ENCODE measurements at regions not wholly inside any gene's neighbourhood (a gene's known extent, or its start where the extent isn't known, plus 50 kb on each side); places are given as distances from the start of the nearest gene placed in this dataset.

DNA sequence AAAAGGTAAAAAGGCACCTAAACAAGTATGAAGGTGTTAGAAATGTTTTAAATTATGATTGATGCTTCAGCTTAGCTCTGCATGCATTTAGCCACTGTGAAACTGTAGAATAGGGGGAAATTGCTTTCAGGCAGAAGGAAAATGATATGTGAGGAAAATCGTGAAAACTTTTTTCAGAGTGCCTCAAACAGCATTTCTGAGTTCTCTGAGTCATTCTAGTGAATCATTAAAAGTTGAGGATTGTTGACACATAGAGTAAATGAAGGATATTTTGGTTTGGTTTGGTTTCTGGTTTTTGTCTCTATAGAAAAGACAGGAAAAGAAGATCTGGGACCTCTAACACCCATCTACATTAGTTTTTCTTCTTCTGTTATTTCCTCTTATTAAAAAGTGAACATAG is 332.5 kb upstream of the TRAM1L1 start:
- Histone ChIP-seq H3K9ac (no peak overlapping the region), H3K36me3 (replicated peaks in 1 of 2; ENCODE audit: control insufficient read depth in 1 of 2, insufficient read depth in 2 of 2, low read length in 1 of 2) (no peaks in the 10 kb centered on the region), H3K4me3 (ENCODE audit: low read depth in 2 of 2, low read length in 1 of 2) (no peak overlapping the region), H3K4me2 (no peak overlapping the region), H3K9me3 (no peaks in the 10 kb centered on the region), H2AFZ (ENCODE audit: low read depth) (no peak overlapping the region), H3K9me2 (no peaks in the 10 kb centered on the region), H4K20me1 (ENCODE audit: insufficient read depth) (no peaks in the 10 kb centered on the region), H3K79me2 (ENCODE audit: insufficient read depth) (no peaks in the 10 kb centered on the region), H3K27me3 (ENCODE audit: insufficient read depth) (no peaks in the 10 kb centered on the region), H3K4me1 (ENCODE audit: control insufficient read depth in 1 of 2, insufficient read depth in 2 of 2, low read depth in 1 of 2, low read length in 1 of 2) (no peaks in the 10 kb centered on the region), H3F3A (replicated peaks; ENCODE audit: insufficient read depth) (no peaks in the 10 kb centered on the region), H3K27ac (ENCODE audit: low read depth in 2 of 2, low read length in 1 of 2) (no peak overlapping the region)
- no peak for TF ChIP-seq MXI1 (IDR thresholded peaks at IDR 0.05; ENCODE audit: low read depth, low read length)
- TF ChIP-seq, protein P1, sequence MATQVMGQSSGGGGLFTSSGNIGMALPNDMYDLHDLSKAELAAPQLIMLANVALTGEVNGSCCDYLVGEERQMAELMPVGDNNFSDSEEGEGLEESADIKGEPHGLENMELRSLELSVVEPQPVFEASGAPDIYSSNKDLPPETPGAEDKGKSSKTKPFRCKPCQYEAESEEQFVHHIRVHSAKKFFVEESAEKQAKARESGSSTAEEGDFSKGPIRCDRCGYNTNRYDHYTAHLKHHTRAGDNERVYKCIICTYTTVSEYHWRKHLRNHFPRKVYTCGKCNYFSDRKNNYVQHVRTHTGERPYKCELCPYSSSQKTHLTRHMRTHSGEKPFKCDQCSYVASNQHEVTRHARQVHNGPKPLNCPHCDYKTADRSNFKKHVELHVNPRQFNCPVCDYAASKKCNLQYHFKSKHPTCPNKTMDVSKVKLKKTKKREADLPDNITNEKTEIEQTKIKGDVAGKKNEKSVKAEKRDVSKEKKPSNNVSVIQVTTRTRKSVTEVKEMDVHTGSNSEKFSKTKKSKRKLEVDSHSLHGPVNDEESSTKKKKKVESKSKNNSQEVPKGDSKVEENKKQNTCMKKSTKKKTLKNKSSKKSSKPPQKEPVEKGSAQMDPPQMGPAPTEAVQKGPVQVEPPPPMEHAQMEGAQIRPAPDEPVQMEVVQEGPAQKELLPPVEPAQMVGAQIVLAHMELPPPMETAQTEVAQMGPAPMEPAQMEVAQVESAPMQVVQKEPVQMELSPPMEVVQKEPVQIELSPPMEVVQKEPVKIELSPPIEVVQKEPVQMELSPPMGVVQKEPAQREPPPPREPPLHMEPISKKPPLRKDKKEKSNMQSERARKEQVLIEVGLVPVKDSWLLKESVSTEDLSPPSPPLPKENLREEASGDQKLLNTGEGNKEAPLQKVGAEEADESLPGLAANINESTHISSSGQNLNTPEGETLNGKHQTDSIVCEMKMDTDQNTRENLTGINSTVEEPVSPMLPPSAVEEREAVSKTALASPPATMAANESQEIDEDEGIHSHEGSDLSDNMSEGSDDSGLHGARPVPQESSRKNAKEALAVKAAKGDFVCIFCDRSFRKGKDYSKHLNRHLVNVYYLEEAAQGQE (IDR thresholded peaks at IDR 0.05; ENCODE audit: low read depth, low read length), result no peak
- no peak for TF ChIP-seq FOSL2 (IDR thresholded peaks at IDR 0.05; ENCODE audit: borderline replicate concordance, low read depth)
- no peak for TF ChIP-seq EZH2phosphoT487 (IDR thresholded peaks at IDR 0.05; ENCODE audit: borderline replicate concordance, low read depth)
- ChIA-PET POLR2A (no interaction called here), CTCF (no interaction called here)
- DNase-seq, result no peak
- 12% methylated on average over 1 of the region's 1 CpG for WGBS (ENCODE audit: low lambda C conversion rate)

DNA sequence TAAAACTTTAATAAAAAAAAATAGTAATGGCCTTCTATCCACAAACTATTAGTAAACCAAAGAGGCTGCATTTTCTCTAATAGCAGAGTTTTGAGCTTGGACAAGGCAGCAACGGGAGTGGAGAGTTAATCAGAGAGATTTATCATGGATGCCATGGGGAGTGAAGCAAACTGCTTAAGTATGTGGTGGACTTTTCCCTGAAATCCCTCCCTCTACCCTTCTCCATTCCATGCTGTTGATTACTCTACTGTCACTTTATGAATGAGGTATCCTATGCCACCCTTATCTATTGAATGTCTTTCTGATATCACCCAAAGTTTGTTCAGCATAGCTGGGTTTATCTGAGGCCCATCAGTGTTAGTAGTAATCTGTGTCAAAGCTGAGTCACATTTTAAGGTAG is 335.6 kb upstream of the TRAM1L1 start:
- no peak for TF ChIP-seq MXI1 (IDR thresholded peaks at IDR 0.05; ENCODE audit: low read depth, low read length)
- no peak for TF ChIP-seq TAF1 (IDR thresholded peaks at IDR 0.05; ENCODE audit: borderline replicate concordance, low read depth, low read length)
- no peak for DNase-seq
- no peak overlapping the region for H3K9ac ChIP-seq
- H4K20me1 ChIP-seq (ENCODE audit: insufficient read depth), result no peaks in the 10 kb centered on the region
- no peaks in the 10 kb centered on the region for H3K9me3 ChIP-seq
- no peaks in the 10 kb centered on the region for H3F3A ChIP-seq (replicated peaks; ENCODE audit: insufficient read depth)
- no peaks in the 10 kb centered on the region for H3K4me1 ChIP-seq (ENCODE audit: control insufficient read depth in 1 of 2, insufficient read depth in 2 of 2, low read depth in 1 of 2, low read length in 1 of 2)
- WGBS (ENCODE audit: low lambda C conversion rate), result 74% methylated on average over 1 of the region's 1 CpG
- H3K36me3 ChIP-seq (replicated peaks in 1 of 2; ENCODE audit: control insufficient read depth in 1 of 2, insufficient read depth in 2 of 2, low read length in 1 of 2), result no peaks in the 10 kb centered on the region
- H3K27me3 ChIP-seq (ENCODE audit: insufficient read depth), result no peaks in the 10 kb centered on the region
- H3K9me2 ChIP-seq, result no peaks in the 10 kb centered on the region
- H3K4me3 ChIP-seq (ENCODE audit: low read depth in 2 of 2, low read length in 1 of 2), result no peak overlapping the region
- ChIA-PET POLR2A (no interaction called here), CTCF (no interaction called here)
- H3K27ac ChIP-seq (ENCODE audit: low read depth in 2 of 2, low read length in 1 of 2), result no peak overlapping the region
- H3K79me2 ChIP-seq (ENCODE audit: insufficient read depth), result no peaks in the 10 kb centered on the region
- H2AFZ ChIP-seq (ENCODE audit: low read depth), result no peak overlapping the region
- H3K4me2 ChIP-seq, result no peak overlapping the region

GRCh38 chr4:117421706-117422105 is 336.3 kb upstream of the TRAM1L1 start:
- no peak overlapping the region for H3K9ac ChIP-seq
- DNase-seq, result no peak
- no peaks in the 10 kb centered on the region for H3F3A ChIP-seq (replicated peaks; ENCODE audit: insufficient read depth)
- POLR2A ChIA-PET, result no interaction called here
- H3K4me3 ChIP-seq (ENCODE audit: low read depth in 2 of 2, low read length in 1 of 2), result no peak overlapping the region
- H3K79me2 ChIP-seq (ENCODE audit: insufficient read depth), result no peaks in the 10 kb centered on the region
- H3K9me2 ChIP-seq, result no peaks in the 10 kb centered on the region
- H4K20me1 ChIP-seq (ENCODE audit: insufficient read depth), result no peaks in the 10 kb centered on the region
- no peak overlapping the region for H3K4me2 ChIP-seq
- no peak overlapping the region for H3K27ac ChIP-seq (ENCODE audit: low read depth in 2 of 2, low read length in 1 of 2)
- H3K9me3 ChIP-seq, result no peaks in the 10 kb centered on the region
- H3K36me3 ChIP-seq (replicated peaks in 1 of 2; ENCODE audit: control insufficient read depth in 1 of 2, insufficient read depth in 2 of 2, low read length in 1 of 2), result no peaks in the 10 kb centered on the region
- 57% methylated on average over 4 of the region's 4 CpGs for WGBS (ENCODE audit: low lambda C conversion rate)
- CTCF ChIA-PET, result interaction anchor here (1.4 kb wide), 1 partner anchor 17 kb away, joined by 3 read pairs; no protein-coding TSS in a partner anchor
- H3K4me1 ChIP-seq (ENCODE audit: control insufficient read depth in 1 of 2, insufficient read depth in 2 of 2, low read depth in 1 of 2, low read length in 1 of 2), result no peaks in the 10 kb centered on the region
- no peak overlapping the region for H2AFZ ChIP-seq (ENCODE audit: low read depth)
- H3K27me3 ChIP-seq (ENCODE audit: insufficient read depth), result no peaks in the 10 kb centered on the region
- TF ChIP-seq SMC3 (IDR thresholded peaks at IDR 0.05; ENCODE audit: low read depth, low read length), result no peak
- TF ChIP-seq SIN3A (IDR thresholded peaks at IDR 0.05; ENCODE audit: borderline replicate concordance, low read depth, low read length), result no peak
- TF ChIP-seq NFIC (IDR thresholded peaks at IDR 0.05; ENCODE audit: borderline replicate concordance), result no peak
- no peak for TF ChIP-seq EP300 (IDR thresholded peaks at IDR 0.05; ENCODE audit: borderline replicate concordance in 1 of 2, low read depth in 1 of 2, low read length in 1 of 2)
- TF ChIP-seq YY1 (IDR thresholded peaks at IDR 0.05; ENCODE audit: low read depth), result no peak
- TF ChIP-seq, protein P2, sequence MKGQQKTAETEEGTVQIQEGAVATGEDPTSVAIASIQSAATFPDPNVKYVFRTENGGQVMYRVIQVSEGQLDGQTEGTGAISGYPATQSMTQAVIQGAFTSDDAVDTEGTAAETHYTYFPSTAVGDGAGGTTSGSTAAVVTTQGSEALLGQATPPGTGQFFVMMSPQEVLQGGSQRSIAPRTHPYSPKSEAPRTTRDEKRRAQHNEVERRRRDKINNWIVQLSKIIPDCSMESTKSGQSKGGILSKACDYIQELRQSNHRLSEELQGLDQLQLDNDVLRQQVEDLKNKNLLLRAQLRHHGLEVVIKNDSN (IDR thresholded peaks at IDR 0.05; ENCODE audit: borderline replicate concordance, low read depth), result no peak
- TF ChIP-seq MXI1 (IDR thresholded peaks at IDR 0.05; ENCODE audit: low read depth, low read length), result no peak

All from SK-N-SH (cell line).